ENCODE measurements at regions not wholly inside any gene's neighbourhood (a gene's known extent, or its start where the extent isn't known, plus 50 kb on each side); places are given as distances from the start of the nearest gene placed in this dataset.

DNA sequence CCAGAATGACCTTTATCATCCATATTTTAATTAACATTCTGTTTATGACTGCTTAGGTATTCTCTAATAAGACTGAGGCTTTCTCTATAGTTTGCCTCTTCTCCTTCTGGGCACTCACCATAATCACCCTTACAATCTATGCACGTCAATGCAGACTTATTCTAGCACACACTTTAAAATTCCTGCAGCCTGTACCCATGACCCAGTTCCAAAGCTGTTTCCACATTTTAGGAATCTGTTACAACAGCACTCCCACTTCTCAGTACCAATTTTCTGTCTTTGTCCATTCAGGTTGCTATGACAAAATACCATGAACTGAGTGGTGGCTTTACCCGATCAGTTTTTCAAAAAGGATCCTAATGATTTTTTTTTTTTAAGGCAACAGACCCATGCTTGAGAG lies 103.5 kb downstream of the SOX14 start:
- H2AK5ac ChIP-seq (ENCODE audit: insufficient read length, low read length), result no peak overlapping the region
- peaks cover 23 to 32% of the 10 kb centered on the region in 2 experiments for H3K4me1 Mint-ChIP-seq
- H3K79me1 ChIP-seq (ENCODE audit: insufficient read depth, low read depth, low read length, poor library complexity, severe bottlenecking), result no peaks in the 10 kb centered on the region
- H3K14ac ChIP-seq (ENCODE audit: insufficient read depth, low read length), result no peak overlapping the region
- H3K36me3 Mint-ChIP-seq (ENCODE audit: insufficient read depth in 1 of 3, low read depth in 3 of 3), result peaks cover 11 to 58% (median 16%) of the 10 kb centered on the region in 3 experiments
- H3K18ac ChIP-seq (ENCODE audit: insufficient read length, low read depth, low read length), result no peak overlapping the region
- no peak overlapping the region; a peak in 1 of 7 replicates for H3K27ac Mint-ChIP-seq
- DNase-seq, result no peak
- no peak overlapping the region for H2AFZ ChIP-seq (ENCODE audit: low read length)
- H3K56ac ChIP-seq (ENCODE audit: insufficient read length, low read depth, low read length), result no peak overlapping the region
- H3K4me2 ChIP-seq (ENCODE audit: insufficient read depth, insufficient read length, low read length), result no peak overlapping the region
- no peak overlapping the region for H3K4me3 Mint-ChIP-seq
- no peak overlapping the region for H2BK12ac ChIP-seq (ENCODE audit: insufficient read length, low read depth, low read length)
- no peak overlapping the region for H4K91ac ChIP-seq (ENCODE audit: insufficient read length, low read depth, low read length)
- TF ChIP-seq, protein P1, sequence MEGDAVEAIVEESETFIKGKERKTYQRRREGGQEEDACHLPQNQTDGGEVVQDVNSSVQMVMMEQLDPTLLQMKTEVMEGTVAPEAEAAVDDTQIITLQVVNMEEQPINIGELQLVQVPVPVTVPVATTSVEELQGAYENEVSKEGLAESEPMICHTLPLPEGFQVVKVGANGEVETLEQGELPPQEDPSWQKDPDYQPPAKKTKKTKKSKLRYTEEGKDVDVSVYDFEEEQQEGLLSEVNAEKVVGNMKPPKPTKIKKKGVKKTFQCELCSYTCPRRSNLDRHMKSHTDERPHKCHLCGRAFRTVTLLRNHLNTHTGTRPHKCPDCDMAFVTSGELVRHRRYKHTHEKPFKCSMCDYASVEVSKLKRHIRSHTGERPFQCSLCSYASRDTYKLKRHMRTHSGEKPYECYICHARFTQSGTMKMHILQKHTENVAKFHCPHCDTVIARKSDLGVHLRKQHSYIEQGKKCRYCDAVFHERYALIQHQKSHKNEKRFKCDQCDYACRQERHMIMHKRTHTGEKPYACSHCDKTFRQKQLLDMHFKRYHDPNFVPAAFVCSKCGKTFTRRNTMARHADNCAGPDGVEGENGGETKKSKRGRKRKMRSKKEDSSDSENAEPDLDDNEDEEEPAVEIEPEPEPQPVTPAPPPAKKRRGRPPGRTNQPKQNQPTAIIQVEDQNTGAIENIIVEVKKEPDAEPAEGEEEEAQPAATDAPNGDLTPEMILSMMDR (conservative IDR thresholded peaks at IDR 0.05), result no peak
- H2BK20ac ChIP-seq (ENCODE audit: low read depth, low read length, poor library complexity, severe bottlenecking), result no peak overlapping the region
- no peak overlapping the region for H4K5ac ChIP-seq (ENCODE audit: insufficient read length, low read depth, low read length)
- H3K23me2 ChIP-seq (ENCODE audit: insufficient read length, low read depth, low read length, poor library complexity, severe bottlenecking), result no peaks in the 10 kb centered on the region
- H3K4ac ChIP-seq (ENCODE audit: low read depth, low read length), result no peak overlapping the region
- WGBS (ENCODE audit: extremely low coverage, insufficient read length, low lambda C conversion rate), result no CpG with 5 or more reads among the region's 2 CpGs
- no peak overlapping the region for H3T11ph ChIP-seq (ENCODE audit: low read length)
- no peak overlapping the region for H4K8ac ChIP-seq (replicated peaks; ENCODE audit: insufficient read length, low read depth, low read length)
- H3K9me3 Mint-ChIP-seq, result peaks cover 39 to 46% of the 10 kb centered on the region in 2 experiments
- no peaks in the 10 kb centered on the region for H3K79me2 ChIP-seq (ENCODE audit: insufficient read depth, low read length)
- H3K9ac ChIP-seq (ENCODE audit: extremely low read depth, insufficient read length, low read length), result no peak overlapping the region
- no peaks in the 10 kb centered on the region; the same call in none of the 2 replicates for H3K27me3 Mint-ChIP-seq (ENCODE audit: low read depth)
- no peak overlapping the region for H2BK120ac ChIP-seq (ENCODE audit: low read depth, low read length, poor library complexity, severe bottlenecking)
- H4K20me1 ChIP-seq (ENCODE audit: control insufficient read depth, insufficient read depth, insufficient read length), result no peaks in the 10 kb centered on the region
- H2BK5ac ChIP-seq (ENCODE audit: insufficient read length, low read length), result no peak overlapping the region
- H2BK15ac ChIP-seq (ENCODE audit: low read depth, low read length), result no peak overlapping the region
- no peak overlapping the region for H3K23ac ChIP-seq (ENCODE audit: insufficient read length, low read depth, low read length)
- no peaks in the 10 kb centered on the region for H3K9me3 ChIP-seq (ENCODE audit: control insufficient read depth, low read depth, low read length)
- no peaks in the 10 kb centered on the region for H3K4me1 ChIP-seq (ENCODE audit: insufficient read depth, low read length)
- H3K27me3 ChIP-seq (ENCODE audit: insufficient read depth, low read length), result no peaks in the 10 kb centered on the region
- H3K27ac ChIP-seq (ENCODE audit: insufficient read length, low read depth, low read length), result no peak overlapping the region

Data from H9 (cell line).